Astrocyte (in vitro differentiated cells and primary cell): ENCODE measurements at regions not wholly inside any gene's neighbourhood (a gene's known extent, or its start where the extent isn't known, plus 50 kb on each side); places are given as distances from the start of the nearest gene placed in this dataset.

Experiments used
- CTCF ChIP-seq: IDR thresholded peaks from 2 replicates; pipeline ENCODE4 v1.5.1; 2011; ENCODE audit warnings: low read depth, mild to moderate bottlenecking, inconsistent platforms, low read length, moderate library complexity; ENCODE audit not compliant: insufficient read depth
- EZH2 ChIP-seq: IDR thresholded peaks from 2 replicates; pipeline ENCODE4 v1.6.1; 2012; ENCODE audit warnings: mild to moderate bottlenecking, low read length, inconsistent platforms; ENCODE audit not compliant: insufficient read depth

- TF ChIP-seq CTCF = no peak
- TF ChIP-seq EZH2 = no peak
Measured at GRCh38 chr4:26157541-26157940, 163.3 kb upstream of the RBPJ start.
